ENCODE measurements at regions not wholly inside any gene's neighbourhood (a gene's known extent, or its start where the extent isn't known, plus 50 kb on each side); places are given as distances from the start of the nearest gene placed in this dataset.

DNA sequence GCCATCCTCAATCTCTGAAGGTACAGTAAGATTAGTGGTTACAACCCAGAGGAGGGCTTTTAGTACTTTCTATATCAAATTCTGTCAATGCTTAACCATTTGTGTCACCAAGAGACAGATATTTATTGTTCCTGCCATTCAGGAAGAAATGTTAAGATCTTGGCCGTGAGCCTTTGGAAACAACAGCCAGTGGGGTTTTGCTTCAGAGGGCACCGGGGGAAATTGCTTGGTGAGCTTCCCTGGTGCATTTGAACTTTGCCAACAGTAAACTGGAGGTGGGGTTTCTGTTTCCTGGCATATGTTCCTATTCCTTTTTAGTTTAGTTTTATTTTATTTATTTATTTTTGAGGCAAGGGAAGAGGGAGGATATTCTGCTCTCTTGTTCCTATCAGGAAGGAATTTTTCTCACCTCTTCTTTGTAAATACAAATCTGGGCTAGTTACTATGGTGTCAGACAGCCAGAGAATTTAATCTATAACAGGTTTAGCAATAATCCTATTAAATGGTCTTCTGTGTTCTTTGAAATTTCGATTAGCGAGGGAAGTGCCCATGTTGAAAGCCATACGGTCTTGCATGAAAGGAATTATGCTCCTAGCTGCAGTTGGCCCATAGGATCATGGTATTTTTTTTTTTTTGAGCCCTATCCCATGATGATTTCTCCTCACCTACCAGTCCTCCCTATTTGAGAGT is 95.7 kb downstream of the MAIP1 start:
- TF ChIP-seq, protein P1, sequence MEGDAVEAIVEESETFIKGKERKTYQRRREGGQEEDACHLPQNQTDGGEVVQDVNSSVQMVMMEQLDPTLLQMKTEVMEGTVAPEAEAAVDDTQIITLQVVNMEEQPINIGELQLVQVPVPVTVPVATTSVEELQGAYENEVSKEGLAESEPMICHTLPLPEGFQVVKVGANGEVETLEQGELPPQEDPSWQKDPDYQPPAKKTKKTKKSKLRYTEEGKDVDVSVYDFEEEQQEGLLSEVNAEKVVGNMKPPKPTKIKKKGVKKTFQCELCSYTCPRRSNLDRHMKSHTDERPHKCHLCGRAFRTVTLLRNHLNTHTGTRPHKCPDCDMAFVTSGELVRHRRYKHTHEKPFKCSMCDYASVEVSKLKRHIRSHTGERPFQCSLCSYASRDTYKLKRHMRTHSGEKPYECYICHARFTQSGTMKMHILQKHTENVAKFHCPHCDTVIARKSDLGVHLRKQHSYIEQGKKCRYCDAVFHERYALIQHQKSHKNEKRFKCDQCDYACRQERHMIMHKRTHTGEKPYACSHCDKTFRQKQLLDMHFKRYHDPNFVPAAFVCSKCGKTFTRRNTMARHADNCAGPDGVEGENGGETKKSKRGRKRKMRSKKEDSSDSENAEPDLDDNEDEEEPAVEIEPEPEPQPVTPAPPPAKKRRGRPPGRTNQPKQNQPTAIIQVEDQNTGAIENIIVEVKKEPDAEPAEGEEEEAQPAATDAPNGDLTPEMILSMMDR (IDR thresholded peaks at IDR 0.05; ENCODE audit: low read length): no peak
- no peak for TF ChIP-seq EZH2 (IDR thresholded peaks at IDR 0.05; ENCODE audit: borderline replicate concordance, low read length)

Measured in OCI-LY1 (cell line).